WTC11 (cell line): ENCODE measurements at regions not wholly inside any gene's neighbourhood (a gene's known extent, or its start where the extent isn't known, plus 50 kb on each side); places are given as distances from the start of the nearest gene placed in this dataset.

Experiments used
- ATAC-seq: fragments of 200-7000 bp; cut with Tn5 transposase; 2 replicates; pipeline ENCODE4 v1.10.0; 2021; ENCODE audit warnings: mild to moderate bottlenecking, moderate library complexity
- CTCF ChIA-PET: fragments of 300-600 bp; sonication (Branson Sonifier 250); formaldehyde crosslinking; loops from one replicate; lab custom pipeline; 2021; ENCODE audit warnings: antibody characterized with exemption; lab: Charles Lee
- POLR2A ChIA-PET: fragments of 350-600 bp; sonication (Branson Sonifier 250); formaldehyde crosslinking; loops from one replicate; lab custom pipeline; 2021; ENCODE audit warnings: antibody characterized with exemption; lab: Charles Lee
- DNase-seq: peaks from one replicate; pipeline ENCODE4 v3.0.0; 2021; ENCODE audit warnings: low spot score
- H3K27ac Mint-ChIP-seq: 2 replicates; pipeline ENCODE4 v1.8.0; 2021; ENCODE audit warnings: mixed read lengths
- H3K27me3 Mint-ChIP-seq: 2 replicates; pipeline ENCODE4 v1.8.0; 2021; ENCODE audit warnings: low read depth, mild to moderate bottlenecking, moderate library complexity, mixed read lengths
- H3K36me3 Mint-ChIP-seq: 2 replicates; pipeline ENCODE4 v1.8.0; 2021; ENCODE audit warnings: mixed read lengths
- H3K4me1 Mint-ChIP-seq: 2 replicates; pipeline ENCODE4 v1.8.0; 2022; ENCODE audit warnings: mixed read lengths
- H3K4me3 Mint-ChIP-seq: 2 replicates; pipeline ENCODE4 v1.8.0; 2021; ENCODE audit warnings: mild to moderate bottlenecking, moderate library complexity, mixed read lengths
- H3K9me3 Mint-ChIP-seq: 2 replicates; pipeline ENCODE4 v1.8.0; 2021; ENCODE audit warnings: mixed read lengths
- CBFB ChIP-seq: sonication (generic); formaldehyde crosslinking; IDR thresholded peaks from 2 replicates; pipeline ENCODE4 v1.8.1; 2022; ENCODE audit warnings: mild to moderate bottlenecking, low read depth, missing genetic modification reagents
- CREB1 ChIP-seq: sonication (generic); formaldehyde crosslinking; IDR thresholded peaks from 2 replicates; pipeline ENCODE4 v1.8.0; 2023; ENCODE audit warnings: mild to moderate bottlenecking, missing genetic modification reagents
- FOXJ3 ChIP-seq: sonication (generic); formaldehyde crosslinking; IDR thresholded peaks from 2 replicates; pipeline ENCODE4 v1.9.0; 2021; ENCODE audit warnings: missing genetic modification reagents, mild to moderate bottlenecking, borderline replicate concordance
- FOXK1 ChIP-seq: sonication (generic); formaldehyde crosslinking; IDR thresholded peaks from 2 replicates; pipeline ENCODE4 v1.8.0; 2022; ENCODE audit warnings: mild to moderate bottlenecking, moderate library complexity, missing genetic modification reagents
- GRHL2 ChIP-seq: fragments of 250-450 bp; sonication (Bioruptor Pico); IDR thresholded peaks from 2 replicates; pipeline ENCODE4 v1.8.0; 2022; ENCODE audit warnings: mild to moderate bottlenecking, moderate library complexity; ENCODE audit not compliant: insufficient replicate concordance, severe bottlenecking
- JUN ChIP-seq: sonication (generic); formaldehyde crosslinking; IDR thresholded peaks from 2 replicates; pipeline ENCODE4 v1.8.0; 2023; ENCODE audit warnings: mild to moderate bottlenecking, missing genetic modification reagents
- NR2C2 ChIP-seq: sonication (generic); formaldehyde crosslinking; IDR thresholded peaks from 2 replicates; pipeline ENCODE4 v1.8.0; 2022; ENCODE audit warnings: mild to moderate bottlenecking, missing genetic modification reagents
- NR3C1 ChIP-seq: sonication (generic); formaldehyde crosslinking; conservative IDR thresholded peaks from 2 replicates; pipeline ENCODE4 v1.8.1; 2023; ENCODE audit warnings: low read depth, mild to moderate bottlenecking, missing genetic modification reagents
- SP1 ChIP-seq: sonication (generic); formaldehyde crosslinking; conservative IDR thresholded peaks from 2 replicates; pipeline ENCODE4 v1.8.1; 2022; ENCODE audit warnings: missing genetic modification reagents
- ZNF219 ChIP-seq: sonication (generic); formaldehyde crosslinking; IDR thresholded peaks from 2 replicates; pipeline ENCODE4 v1.8.0; 2023; ENCODE audit warnings: missing genetic modification reagents, mild to moderate bottlenecking, borderline replicate concordance
- TF ChIP-seq, protein P1 (sequence below): fragments of 250-450 bp; sonication (Bioruptor Pico); conservative IDR thresholded peaks from 2 replicates; pipeline ENCODE4 v1.9.0; 2021; ENCODE audit warnings: mild to moderate bottlenecking
- TF ChIP-seq, protein P2 (sequence below): fragments of 200-600 bp; IDR thresholded peaks from 2 replicates; pipeline ENCODE4 v1.8.0; 2022; ENCODE audit warnings: antibody characterized with exemption
- TF ChIP-seq, protein P3 (sequence below): sonication (generic); formaldehyde crosslinking; IDR thresholded peaks from 2 replicates; pipeline ENCODE4 v1.8.1; 2023; ENCODE audit warnings: mild to moderate bottlenecking, missing genetic modification reagents, moderate library complexity
- TF ChIP-seq, protein P4 (sequence below): sonication (generic); formaldehyde crosslinking; conservative IDR thresholded peaks from 2 replicates; pipeline ENCODE4 v1.8.1; 2022; ENCODE audit warnings: mild to moderate bottlenecking, missing genetic modification reagents
- TF ChIP-seq, protein P5 (sequence below): fragments of 250-450 bp; sonication (Bioruptor Pico); IDR thresholded peaks from 2 replicates; pipeline ENCODE4 v1.9.0; 2021; ENCODE audit warnings: mild to moderate bottlenecking
- TF ChIP-seq, protein P6 (sequence below): sonication (generic); formaldehyde crosslinking; IDR thresholded peaks from 2 replicates; pipeline ENCODE4 v1.8.0; 2022; ENCODE audit warnings: mild to moderate bottlenecking, missing genetic modification reagents
- TF ChIP-seq, protein P7 (sequence below): sonication (generic); formaldehyde crosslinking; IDR thresholded peaks from 2 replicates; pipeline ENCODE4 v1.8.0; 2023; ENCODE audit warnings: mild to moderate bottlenecking, missing genetic modification reagents
- TF ChIP-seq, protein P8 (sequence below): fragments of 250-450 bp; sonication (Bioruptor Pico); IDR thresholded peaks from 2 replicates; pipeline ENCODE4 v1.8.0; 2021; ENCODE audit warnings: mild to moderate bottlenecking

DNA sequence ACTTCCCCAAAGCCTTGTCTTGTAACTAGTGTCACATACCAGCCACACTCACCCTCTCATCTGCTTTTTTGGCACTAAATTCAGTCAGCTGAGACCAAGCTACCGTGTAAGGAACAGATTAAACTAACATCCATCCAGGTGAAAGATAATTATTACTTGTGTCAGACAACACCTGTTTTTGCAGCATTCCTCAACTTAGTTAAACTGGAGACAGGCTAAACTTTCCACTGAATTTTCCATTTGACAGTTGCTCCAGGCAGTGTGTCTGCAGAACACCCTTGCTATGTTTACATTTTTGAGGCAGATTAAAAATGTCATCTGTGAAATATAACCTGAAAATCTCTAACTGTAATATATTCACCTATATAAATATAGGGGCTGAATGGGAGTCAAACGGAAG is 73.6 kb downstream of the CYP26A1 start (continued):
- TF ChIP-seq NR2C2 (CRISPR knock-in tag) (no peak), JUN (CRISPR knock-in tag) (no peak), CREB1 (CRISPR knock-in tag) (no peak)
- TF ChIP-seq, protein P1, sequence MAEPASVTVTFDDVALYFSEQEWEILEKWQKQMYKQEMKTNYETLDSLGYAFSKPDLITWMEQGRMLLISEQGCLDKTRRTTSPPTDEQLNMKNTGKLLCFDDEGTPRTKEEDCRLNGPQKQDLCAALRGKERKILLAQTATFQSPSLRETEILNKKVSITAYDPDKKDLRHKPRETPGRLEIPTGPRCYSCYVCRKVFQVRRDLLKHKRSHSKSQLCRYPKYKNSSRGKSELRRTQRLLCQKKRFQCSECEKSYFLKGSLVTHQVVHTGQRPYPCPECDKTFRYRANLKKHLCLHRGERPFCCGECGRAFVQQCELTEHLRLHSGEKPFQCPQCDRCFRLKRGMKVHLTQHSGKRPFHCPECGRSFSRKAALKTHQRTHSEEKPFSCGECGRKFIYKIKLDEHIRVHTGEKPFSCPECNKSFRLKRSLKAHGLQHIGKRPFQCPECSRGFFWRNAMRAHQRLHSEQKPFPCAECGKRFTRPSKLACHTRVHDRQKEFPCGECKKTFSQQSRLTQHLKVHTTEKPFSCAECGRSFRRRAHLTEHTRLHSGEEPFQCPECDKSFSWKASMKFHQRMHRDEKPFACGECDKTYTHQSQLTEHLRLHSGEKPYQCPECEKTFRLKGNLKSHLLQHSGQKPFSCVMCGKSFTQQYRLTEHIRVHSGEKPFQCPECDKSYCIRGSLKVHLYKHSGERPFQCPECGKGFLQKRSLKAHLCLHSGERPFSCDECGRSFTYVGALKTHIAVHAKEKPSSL: no peak

DNA sequence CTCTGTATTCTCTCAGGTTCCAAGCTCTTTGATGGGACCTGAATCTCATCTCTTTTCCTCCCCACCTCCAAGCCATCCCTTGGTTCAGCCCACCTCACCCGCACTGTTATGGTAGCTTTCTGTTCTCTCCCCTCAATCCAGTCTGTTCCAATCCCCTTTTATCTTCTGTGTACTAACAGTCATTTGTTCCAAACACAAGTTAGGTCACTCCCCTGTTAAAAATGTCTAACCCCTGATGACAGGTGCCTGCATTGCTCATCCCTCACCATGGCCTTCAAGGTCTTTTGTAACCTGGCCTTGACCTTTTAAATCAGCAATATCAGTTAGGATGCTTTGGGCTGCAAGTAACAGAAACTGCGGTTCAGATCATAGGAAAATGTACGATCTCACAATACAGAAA is 74.8 kb downstream of the CYP26A1 start:
- TF ChIP-seq, protein P2, sequence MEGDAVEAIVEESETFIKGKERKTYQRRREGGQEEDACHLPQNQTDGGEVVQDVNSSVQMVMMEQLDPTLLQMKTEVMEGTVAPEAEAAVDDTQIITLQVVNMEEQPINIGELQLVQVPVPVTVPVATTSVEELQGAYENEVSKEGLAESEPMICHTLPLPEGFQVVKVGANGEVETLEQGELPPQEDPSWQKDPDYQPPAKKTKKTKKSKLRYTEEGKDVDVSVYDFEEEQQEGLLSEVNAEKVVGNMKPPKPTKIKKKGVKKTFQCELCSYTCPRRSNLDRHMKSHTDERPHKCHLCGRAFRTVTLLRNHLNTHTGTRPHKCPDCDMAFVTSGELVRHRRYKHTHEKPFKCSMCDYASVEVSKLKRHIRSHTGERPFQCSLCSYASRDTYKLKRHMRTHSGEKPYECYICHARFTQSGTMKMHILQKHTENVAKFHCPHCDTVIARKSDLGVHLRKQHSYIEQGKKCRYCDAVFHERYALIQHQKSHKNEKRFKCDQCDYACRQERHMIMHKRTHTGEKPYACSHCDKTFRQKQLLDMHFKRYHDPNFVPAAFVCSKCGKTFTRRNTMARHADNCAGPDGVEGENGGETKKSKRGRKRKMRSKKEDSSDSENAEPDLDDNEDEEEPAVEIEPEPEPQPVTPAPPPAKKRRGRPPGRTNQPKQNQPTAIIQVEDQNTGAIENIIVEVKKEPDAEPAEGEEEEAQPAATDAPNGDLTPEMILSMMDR: no peak
- TF ChIP-seq NR2C2 (CRISPR knock-in tag) (no peak), FOXJ3 (CRISPR knock-in tag) (no peak), FOXK1 (no peak)
- CTCF ChIA-PET: no interaction called here
- DNase-seq (no peak), ATAC-seq (no peak)
- POLR2A ChIA-PET: no interaction called here
- peaks cover 25% of the 10 kb centered on the region for H3K4me1 Mint-ChIP-seq
- H3K36me3 Mint-ChIP-seq: peaks cover 10% of the 10 kb centered on the region
- peaks cover 22% of the 10 kb centered on the region for H3K9me3 Mint-ChIP-seq
- H3K27me3 Mint-ChIP-seq: peaks cover 2% of the 10 kb centered on the region; the same call in 1 of the 2 replicates
- H3K4me3 Mint-ChIP-seq: no peak overlapping the region
- no peak overlapping the region for H3K27ac Mint-ChIP-seq

DNA sequence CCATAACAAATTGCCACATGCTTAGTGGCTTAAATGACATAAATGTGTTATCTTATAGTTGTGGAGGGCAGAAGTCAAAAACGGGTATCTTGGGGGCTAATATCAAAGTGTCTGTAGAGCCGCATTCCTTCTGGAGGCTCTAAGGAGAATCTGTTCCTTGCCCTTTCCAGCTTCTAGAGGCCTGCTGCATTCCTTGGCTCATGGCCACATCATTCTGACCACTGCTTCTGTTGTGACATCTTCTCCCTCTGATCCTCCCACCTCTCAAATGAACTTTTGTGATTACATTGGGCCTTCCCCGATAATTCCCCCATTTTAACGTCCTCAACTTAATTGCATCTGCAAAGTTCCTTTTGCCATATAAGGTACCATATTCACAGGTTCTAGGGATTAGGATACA is 76.1 kb downstream of the CYP26A1 start:
- CTCF ChIA-PET: no interaction called here
- H3K36me3 Mint-ChIP-seq: peaks cover 19% of the 10 kb centered on the region
- DNase-seq (no peak), ATAC-seq (no peak)
- no peak overlapping the region for H3K4me3 Mint-ChIP-seq
- H3K9me3 Mint-ChIP-seq: peaks cover 31% of the 10 kb centered on the region
- H3K4me1 Mint-ChIP-seq: peaks cover 25% of the 10 kb centered on the region
- no peak for TF ChIP-seq SP1 (CRISPR knock-in tag)
- TF ChIP-seq, protein P3, sequence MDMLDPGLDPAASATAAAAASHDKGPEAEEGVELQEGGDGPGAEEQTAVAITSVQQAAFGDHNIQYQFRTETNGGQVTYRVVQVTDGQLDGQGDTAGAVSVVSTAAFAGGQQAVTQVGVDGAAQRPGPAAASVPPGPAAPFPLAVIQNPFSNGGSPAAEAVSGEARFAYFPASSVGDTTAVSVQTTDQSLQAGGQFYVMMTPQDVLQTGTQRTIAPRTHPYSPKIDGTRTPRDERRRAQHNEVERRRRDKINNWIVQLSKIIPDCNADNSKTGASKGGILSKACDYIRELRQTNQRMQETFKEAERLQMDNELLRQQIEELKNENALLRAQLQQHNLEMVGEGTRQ (CRISPR knock-in tag): no peak
- TF ChIP-seq, protein P4, sequence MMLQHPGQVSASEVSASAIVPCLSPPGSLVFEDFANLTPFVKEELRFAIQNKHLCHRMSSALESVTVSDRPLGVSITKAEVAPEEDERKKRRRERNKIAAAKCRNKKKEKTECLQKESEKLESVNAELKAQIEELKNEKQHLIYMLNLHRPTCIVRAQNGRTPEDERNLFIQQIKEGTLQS (CRISPR knock-in tag): no peak
- no peak for TF ChIP-seq GRHL2 (CRISPR knock-in tag)
- no peak for TF ChIP-seq FOXK1
- H3K27ac Mint-ChIP-seq: no peak overlapping the region
- H3K27me3 Mint-ChIP-seq: peaks cover 2% of the 10 kb centered on the region; the same call in 1 of the 2 replicates
- POLR2A ChIA-PET: no interaction called here

DNA sequence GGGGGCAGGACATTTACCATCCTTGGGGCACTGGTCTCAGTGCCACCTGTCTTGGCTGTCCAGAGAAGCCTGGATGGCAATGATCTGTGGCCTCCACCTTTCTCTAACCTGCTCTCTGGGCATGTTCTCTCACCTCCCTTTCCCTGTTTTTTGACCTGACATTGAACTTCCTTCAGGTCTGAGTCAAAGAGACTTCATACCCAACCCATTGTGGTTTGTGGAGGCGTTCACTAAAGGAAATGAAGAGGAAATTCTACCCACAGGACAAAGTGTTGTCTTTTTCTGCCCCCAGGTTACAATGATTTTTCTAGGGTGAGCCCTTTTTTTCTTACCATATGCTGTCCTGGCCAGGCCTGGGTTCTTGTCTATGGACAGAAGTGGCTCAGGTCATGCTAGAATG is 76.6 kb downstream of the CYP26A1 start:
- ATAC-seq: no peak
- POLR2A ChIA-PET: no interaction called here
- Mint-ChIP-seq H3K4me1 (peaks cover 25% of the 10 kb centered on the region), H3K4me3 (no peak overlapping the region), H3K9me3 (peaks cover 36% of the 10 kb centered on the region), H3K27me3 (peaks cover 2% of the 10 kb centered on the region; the same call in 1 of the 2 replicates), H3K27ac (no peak overlapping the region), H3K36me3 (peaks cover 22% of the 10 kb centered on the region)
- DNase-seq: no peak
- CTCF ChIA-PET: no interaction called here
- TF ChIP-seq, protein P5, sequence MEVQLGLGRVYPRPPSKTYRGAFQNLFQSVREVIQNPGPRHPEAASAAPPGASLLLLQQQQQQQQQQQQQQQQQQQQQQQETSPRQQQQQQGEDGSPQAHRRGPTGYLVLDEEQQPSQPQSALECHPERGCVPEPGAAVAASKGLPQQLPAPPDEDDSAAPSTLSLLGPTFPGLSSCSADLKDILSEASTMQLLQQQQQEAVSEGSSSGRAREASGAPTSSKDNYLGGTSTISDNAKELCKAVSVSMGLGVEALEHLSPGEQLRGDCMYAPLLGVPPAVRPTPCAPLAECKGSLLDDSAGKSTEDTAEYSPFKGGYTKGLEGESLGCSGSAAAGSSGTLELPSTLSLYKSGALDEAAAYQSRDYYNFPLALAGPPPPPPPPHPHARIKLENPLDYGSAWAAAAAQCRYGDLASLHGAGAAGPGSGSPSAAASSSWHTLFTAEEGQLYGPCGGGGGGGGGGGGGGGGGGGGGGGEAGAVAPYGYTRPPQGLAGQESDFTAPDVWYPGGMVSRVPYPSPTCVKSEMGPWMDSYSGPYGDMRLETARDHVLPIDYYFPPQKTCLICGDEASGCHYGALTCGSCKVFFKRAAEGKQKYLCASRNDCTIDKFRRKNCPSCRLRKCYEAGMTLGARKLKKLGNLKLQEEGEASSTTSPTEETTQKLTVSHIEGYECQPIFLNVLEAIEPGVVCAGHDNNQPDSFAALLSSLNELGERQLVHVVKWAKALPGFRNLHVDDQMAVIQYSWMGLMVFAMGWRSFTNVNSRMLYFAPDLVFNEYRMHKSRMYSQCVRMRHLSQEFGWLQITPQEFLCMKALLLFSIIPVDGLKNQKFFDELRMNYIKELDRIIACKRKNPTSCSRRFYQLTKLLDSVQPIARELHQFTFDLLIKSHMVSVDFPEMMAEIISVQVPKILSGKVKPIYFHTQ: no peak
- TF ChIP-seq, protein P6, sequence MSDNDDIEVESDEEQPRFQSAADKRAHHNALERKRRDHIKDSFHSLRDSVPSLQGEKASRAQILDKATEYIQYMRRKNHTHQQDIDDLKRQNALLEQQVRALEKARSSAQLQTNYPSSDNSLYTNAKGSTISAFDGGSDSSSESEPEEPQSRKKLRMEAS: no peak
- TF ChIP-seq, protein P7, sequence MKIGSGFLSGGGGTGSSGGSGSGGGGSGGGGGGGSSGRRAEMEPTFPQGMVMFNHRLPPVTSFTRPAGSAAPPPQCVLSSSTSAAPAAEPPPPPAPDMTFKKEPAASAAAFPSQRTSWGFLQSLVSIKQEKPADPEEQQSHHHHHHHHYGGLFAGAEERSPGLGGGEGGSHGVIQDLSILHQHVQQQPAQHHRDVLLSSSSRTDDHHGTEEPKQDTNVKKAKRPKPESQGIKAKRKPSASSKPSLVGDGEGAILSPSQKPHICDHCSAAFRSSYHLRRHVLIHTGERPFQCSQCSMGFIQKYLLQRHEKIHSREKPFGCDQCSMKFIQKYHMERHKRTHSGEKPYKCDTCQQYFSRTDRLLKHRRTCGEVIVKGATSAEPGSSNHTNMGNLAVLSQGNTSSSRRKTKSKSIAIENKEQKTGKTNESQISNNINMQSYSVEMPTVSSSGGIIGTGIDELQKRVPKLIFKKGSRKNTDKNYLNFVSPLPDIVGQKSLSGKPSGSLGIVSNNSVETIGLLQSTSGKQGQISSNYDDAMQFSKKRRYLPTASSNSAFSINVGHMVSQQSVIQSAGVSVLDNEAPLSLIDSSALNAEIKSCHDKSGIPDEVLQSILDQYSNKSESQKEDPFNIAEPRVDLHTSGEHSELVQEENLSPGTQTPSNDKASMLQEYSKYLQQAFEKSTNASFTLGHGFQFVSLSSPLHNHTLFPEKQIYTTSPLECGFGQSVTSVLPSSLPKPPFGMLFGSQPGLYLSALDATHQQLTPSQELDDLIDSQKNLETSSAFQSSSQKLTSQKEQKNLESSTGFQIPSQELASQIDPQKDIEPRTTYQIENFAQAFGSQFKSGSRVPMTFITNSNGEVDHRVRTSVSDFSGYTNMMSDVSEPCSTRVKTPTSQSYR (CRISPR knock-in tag): no peak
- TF ChIP-seq ZNF219 (CRISPR knock-in tag) (no peak), NR3C1 (CRISPR knock-in tag) (no peak), FOXK1 (no peak), CBFB (CRISPR knock-in tag) (no peak)
- TF ChIP-seq, protein P8, sequence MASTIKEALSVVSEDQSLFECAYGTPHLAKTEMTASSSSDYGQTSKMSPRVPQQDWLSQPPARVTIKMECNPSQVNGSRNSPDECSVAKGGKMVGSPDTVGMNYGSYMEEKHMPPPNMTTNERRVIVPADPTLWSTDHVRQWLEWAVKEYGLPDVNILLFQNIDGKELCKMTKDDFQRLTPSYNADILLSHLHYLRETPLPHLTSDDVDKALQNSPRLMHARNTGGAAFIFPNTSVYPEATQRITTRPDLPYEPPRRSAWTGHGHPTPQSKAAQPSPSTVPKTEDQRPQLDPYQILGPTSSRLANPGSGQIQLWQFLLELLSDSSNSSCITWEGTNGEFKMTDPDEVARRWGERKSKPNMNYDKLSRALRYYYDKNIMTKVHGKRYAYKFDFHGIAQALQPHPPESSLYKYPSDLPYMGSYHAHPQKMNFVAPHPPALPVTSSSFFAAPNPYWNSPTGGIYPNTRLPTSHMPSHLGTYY (CRISPR knock-in tag): no peak
